GM18867 (cell line): ENCODE measurements at regions not wholly inside any gene's neighbourhood (a gene's known extent, or its start where the extent isn't known, plus 50 kb on each side); places are given as distances from the start of the nearest gene placed in this dataset.

Source experiments
- ATAC-seq: cut with Tn5 transposase; IDR thresholded peaks from one replicate; pipeline ENCODE4 v1.9.1; 2021; ENCODE audit warnings: mild to moderate bottlenecking, moderate library complexity; ENCODE audit not compliant: unreplicated experiment

DNA sequence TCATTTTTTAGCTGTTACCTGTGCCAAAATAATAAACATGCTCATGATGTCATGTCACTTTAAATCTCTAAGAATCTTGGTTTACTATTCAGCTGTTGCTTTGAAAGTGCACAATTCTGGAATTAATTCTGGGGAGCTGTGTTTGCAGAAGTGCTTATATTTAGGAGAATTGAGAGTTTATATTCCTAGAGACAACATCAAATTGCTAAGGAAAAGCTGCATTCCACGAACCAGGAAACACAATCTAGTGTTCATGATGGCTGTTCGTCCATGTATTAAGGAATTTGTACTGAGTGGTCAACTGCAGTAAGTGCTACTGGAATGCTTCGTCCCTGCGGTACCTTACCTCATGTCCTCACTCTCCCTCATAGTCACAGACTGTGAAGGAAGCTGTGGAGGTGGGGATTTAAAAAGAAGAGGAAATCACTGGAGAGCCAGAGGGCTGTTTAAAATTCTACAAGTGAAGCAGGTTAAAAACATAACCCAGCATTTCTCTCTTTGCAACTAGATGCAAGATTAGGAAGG, 161.0 kb downstream of the TRMT11 start:
- no peak for ATAC-seq

DNA sequence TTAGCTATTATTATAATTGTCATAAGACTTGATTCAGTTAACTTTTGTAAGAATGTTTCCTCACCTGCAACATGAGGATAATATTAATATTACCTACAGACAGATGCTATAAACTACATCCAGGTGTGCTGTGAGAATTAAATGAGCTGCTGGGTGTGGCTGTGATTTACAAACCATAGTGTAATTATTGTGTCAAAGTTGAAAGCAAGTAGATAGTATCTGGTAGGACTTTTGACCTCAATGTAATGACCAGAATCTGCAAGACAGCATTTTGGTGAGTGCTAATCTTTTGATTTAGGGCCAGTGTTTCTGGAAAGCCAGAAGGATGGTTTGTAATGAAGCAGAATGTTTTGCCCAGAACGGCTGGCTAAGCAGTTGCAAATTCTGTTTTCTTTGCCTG, 162.5 kb downstream of the TRMT11 start:
- no peak for ATAC-seq

DNA sequence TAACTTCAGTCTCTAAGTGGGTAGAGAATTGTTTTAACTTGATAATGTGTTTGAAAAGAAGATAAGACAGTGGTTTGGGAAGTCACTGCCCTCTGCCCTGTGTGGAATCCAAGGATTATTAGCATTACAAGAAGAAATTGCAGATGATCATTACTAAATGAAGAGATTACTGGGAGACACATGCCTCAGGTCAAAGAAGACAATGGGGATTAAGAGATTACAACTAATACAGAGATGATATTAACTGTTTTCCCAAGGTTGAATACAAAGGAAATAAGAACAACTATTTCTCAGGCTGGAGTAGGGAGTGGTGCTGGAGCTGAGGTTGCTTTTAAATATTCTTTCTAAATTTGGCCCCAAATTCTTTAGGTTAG, 166.0 kb downstream of the TRMT11 start:
- no peak for ATAC-seq

DNA sequence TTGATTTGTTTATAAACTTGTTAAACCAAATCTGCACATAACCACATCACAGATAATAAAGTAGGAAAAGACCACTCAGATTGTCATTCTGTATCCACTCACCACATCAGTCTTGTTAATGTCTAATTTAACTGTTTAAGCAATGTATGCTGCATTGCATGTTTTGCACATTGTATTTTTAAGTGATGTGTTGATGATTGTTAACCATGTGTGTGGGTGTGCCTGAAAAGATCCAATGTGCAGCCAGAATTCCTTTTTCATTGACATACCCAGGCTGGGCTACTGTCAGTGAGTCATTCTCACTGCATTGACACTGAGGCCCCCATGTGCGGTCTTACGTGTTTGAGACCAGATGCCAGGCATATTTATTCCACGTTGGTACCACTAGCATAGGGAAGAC, 167.3 kb downstream of the TRMT11 start:
- ATAC-seq, result no peak

DNA sequence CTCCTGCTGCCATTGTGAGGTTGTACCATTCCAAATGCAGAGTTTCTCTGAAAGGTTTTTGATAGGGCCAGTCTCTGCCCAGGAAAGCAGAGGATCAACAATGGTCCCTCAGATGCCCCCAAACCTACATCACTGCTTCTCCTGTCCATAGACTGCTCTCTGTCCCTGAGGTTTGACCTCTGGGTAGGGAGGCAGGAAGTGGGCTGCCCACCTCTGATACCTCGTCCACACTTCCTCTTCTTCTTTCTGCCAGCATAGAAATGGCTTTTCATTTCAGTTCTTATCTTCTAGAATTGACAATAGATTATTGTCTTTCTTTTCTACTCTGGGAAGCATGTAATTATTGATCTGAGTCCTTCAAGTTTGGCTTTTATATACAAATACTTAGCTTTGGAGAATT, 170.6 kb downstream of the TRMT11 start:
- ATAC-seq, result peak; percentile 87

- ATAC-seq, result no peak
Measured at GRCh38 chr6:126167726-126168125, 172.2 kb upstream of the CENPW start.

DNA sequence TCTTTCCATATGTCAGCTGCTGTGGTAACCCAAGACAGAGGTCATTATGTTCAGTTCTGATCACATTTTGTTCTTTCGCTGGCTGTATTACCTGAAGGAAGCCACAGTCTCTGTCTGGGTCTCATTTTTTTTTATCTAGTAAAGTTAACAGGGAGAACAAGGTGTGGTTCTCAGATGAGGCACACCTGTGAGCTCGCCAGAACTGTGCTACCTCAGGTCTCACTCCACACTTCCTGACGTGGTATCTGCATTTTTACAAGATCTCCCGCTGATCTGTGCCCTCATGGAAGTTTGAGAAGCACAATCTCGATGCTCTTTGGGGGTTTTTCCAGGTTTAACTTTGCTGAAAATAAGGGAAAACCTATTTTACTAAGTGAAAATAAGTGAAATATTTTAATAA, 169.5 kb upstream of the CENPW start:
- ATAC-seq, result no peak

GRCh38 chr6:126170978-126171382, 168.9 kb upstream of the CENPW start:
- peak; percentile 89 for ATAC-seq

- no peak for ATAC-seq
Measured at GRCh38 chr6:126172131-126172530, 167.8 kb upstream of the CENPW start.

- ATAC-seq, result no peak
Measured at GRCh38 chr6:126173265-126173664, 166.7 kb upstream of the CENPW start.

- ATAC-seq, result no peak
Measured at GRCh38 chr6:126174697-126175096, 165.2 kb upstream of the CENPW start.

DNA sequence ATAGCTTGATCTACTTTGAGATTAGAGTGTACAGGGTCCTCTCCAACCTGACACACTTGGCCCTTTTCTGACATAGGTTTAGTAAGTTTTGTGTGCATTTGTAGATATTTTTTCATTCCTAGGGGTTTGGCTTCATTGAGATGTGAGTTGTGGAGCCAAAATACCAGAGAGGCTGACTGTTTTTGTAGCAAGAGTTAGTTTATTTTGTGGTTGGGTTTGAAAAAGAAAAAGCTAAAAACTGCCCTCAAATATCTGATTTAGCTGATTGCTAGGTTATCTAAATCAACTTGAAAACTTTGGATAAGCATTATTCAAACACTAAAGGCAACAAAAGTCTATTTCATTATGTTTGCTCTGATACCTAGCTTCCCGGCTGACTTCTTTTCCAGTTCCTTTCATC, 164.7 kb upstream of the CENPW start:
- no peak for ATAC-seq

- no peak for ATAC-seq
Measured at GRCh38 chr6:126176282-126176681, 163.6 kb upstream of the CENPW start.

DNA sequence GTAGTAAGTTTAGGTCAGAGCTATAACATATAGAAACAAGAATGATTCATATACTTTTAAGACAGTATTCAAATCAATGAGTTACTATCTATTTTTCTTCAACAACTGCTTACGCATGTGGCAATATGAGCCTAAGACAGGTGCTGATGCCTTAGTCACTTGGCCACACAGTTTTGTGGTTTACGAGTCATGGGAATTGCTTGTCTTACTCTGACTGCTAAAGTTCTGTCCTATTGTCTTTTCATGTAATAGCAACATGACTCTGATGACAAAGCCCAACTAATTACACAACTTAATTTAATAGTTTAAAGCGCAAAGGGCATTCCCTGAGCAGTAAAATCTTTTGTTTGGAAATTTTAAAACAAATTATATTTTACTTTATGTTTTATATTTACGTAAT, 159.3 kb upstream of the CENPW start:
- ATAC-seq, result no peak

- ATAC-seq, result no peak
Measured at GRCh38 chr6:126181173-126181741, 158.7 kb upstream of the CENPW start.

GRCh38 chr6:126181890-126182289, 158.0 kb upstream of the CENPW start:
- no peak for ATAC-seq

GRCh38 chr6:126182650-126183311, 157.1 kb upstream of the CENPW start:
- no peak for ATAC-seq

GRCh38 chr6:126185774-126186173, 154.1 kb upstream of the CENPW start:
- ATAC-seq, result no peak

- ATAC-seq, result no peak
Measured at GRCh38 chr6:126188279-126188909, 151.5 kb upstream of the CENPW start.

- no peak for ATAC-seq
Measured at GRCh38 chr6:126195625-126196236, 144.2 kb upstream of the CENPW start.

GRCh38 chr6:126198631-126199030, 141.3 kb upstream of the CENPW start:
- ATAC-seq, result no peak

DNA sequence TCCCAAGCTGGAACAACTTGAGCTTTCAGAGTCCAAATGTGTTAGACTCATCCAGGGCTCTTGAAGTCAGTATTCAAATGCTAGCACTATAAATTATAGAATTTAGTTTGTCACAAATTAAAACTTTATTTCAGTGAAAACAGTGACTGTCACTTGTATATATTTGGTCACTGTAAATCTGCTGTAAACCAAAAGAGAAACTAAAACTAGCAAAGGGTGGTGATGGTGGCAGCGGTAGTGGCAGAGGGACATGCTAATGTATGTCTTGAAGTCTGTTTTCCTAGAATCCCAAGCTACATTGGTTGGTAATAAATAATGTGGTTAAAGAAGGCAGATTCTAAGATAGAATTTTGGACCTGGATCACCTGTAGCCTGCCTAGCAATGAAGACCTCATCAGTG, 140.4 kb upstream of the CENPW start:
- peak; percentile 88 for ATAC-seq
